LoVo (cell line): ENCODE measurements at regions not wholly inside any gene's neighbourhood (a gene's known extent, or its start where the extent isn't known, plus 50 kb on each side); places are given as distances from the start of the nearest gene placed in this dataset.

Experiments used
- DNase-seq: peaks from one replicate; pipeline ENCODE4 v3.0.0-alpha.2; 2016; ENCODE audit warnings: low spot score

GRCh38 chr16:50955311-50955710 lies 195.8 kb downstream of the SALL1 start:
- DNase-seq, result no peak

- DNase-seq, result no peak
Measured at GRCh38 chr16:50954469-50954868, 196.6 kb downstream of the SALL1 start.

DNA sequence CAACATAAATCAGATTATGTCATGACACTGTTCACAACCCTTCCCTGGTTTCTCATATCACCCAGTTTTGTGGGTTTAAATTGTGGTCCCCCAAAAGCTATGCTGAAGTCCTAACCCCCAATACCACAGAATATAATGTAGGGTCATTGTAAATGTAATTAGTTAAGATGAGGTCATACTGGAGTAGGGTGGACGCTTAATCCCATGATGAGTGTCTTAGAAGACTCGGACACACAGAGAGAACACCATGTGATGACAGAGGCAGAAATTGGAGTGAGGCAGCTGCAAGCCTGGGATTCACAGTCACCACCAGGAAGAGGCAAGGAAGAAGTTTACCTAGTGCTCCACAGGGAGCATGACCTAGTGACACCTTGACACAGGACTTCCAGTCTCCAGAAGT lies 197.8 kb downstream of the SALL1 start:
- no peak for DNase-seq

DNA sequence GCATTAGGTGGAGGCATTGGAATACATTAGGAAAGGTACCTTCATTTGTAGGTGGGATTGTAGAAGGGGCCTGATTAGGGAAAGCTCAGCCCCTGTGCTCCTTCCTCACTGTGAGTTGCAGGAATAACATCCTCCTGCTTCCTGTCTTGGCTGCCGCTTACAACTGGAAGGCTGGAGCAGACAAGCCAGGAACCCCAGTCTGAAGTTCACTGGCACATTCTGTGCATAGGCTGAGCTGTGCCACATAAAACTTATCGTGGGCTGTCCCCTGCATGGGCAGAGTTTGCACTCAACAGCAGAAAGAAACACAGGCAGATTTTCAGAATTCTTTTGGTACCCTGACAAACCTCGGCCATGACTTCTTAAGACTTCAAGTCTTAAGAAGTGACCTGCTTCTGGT lies 200.1 kb downstream of the SALL1 start:
- no peak for DNase-seq

DNA sequence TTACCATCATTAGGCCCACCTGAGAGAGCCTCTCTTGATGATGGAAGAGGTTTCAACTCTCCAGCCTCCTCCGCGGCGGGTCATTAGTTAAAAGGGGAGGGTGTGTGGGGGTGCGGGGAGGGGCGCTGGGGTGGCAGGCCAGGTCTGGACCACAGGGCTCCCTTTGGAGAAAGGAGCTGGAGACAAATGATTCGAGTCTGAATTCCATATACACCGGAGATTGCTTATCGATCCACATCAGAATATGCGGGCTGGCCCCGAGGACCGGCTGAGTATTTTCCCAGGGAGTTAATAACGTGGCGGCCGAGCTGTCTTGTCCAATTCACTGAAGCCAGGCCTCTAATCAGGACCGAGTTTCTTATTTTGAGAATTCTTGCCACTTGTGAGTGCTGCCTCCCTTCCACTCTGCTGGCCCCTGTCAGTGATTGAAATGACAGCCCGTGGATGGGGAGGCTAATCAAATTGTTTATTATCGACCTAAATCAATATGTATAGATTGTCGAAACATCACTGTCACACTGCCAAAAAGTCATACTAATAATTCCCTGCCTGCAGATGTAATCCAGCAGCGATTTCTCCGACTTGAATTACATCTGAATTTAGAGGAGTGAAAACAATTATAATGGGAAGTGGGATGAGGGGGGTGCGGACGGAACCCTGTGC lies 202.7 kb downstream of the SALL1 start:
- no peak for DNase-seq

GRCh38 chr16:50947826-50948225 lies 203.2 kb downstream of the SALL1 start:
- DNase-seq, result no peak

GRCh38 chr16:50946606-50947005 lies 204.5 kb downstream of the SALL1 start:
- DNase-seq, result no peak

DNA sequence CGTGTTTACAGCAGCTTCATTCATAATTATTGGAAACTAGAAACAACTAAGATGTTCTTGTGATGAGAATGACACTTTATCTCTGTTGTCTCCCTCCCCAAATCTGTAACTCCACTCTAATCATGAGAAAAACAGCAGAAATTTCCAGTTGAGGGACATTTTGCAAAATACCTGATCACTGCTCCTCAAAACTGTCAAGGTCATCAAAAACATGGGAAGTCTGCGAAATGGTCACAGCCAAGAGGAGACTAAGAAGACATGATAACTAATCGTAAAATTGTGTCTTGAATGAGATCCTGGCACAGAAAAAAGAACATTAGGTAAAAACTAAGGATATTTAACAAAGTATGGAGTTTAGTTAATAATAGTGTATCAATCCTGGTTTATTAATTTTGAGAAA lies 204.2 kb downstream of the CYLD start:
- DNase-seq, result no peak

GRCh38 chr16:50945171-50945570 lies 203.3 kb downstream of the CYLD start:
- DNase-seq, result no peak

DNA sequence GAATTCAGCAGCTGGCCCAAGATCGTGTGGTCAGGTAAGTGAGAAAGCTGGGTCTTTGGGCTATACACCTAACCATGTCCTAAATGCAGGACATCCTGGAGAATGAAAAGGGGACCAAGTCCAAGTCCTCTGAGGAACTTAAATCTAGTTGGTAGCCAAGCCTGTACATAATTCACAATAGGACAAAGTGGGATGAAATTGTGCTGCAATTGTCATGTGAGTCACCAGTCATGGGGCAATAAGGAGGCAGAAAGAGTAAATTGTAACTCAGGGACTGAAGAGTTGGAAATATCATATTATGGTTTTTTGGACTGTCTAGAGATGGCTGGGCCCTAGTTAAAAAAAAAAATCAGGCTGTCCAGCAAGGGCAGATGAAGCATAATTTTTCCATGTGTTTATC lies 202.6 kb downstream of the CYLD start:
- DNase-seq, result no peak

GRCh38 chr16:50944033-50944432 lies 202.1 kb downstream of the CYLD start:
- DNase-seq, result no peak

DNA sequence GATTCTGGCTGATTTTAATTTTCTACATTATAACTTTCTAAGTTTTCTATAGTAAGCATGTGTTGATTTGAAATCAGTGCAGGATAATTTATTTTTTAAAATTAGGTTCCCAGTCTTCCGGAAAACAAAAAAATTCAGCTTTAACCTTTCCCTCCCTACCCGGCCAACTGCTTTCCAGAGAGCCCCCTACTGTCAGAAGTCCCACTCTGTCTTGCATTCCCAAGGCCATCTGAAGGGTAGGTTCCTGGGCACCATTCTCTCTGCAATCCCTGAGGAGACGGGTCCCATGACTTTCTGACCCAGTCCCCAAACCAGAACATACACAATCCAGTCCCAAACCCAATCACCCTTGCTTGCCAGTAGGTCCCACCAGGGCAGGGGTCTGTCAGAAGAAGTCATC lies 200.3 kb downstream of the CYLD start:
- no peak for DNase-seq

DNA sequence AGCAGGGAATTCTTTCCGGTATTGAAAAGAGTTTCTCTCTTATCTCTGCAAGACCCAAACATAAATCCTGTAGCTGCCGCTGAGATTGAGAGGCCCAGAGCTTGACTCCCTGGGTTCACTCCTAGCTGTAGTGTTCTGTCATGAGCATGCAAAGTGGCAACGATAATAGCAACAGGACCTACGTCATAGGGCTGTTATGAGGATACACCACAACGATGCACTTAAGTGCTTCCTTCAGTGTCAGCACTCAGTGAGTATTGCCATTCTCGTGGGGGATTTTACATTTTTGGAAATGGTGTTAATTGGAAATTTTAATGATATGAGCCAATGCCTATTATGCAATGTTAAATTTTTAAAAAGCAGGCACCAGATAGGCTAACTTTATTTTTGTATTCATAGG lies 199.8 kb downstream of the CYLD start:
- DNase-seq, result no peak

- no peak for DNase-seq
Measured at GRCh38 chr16:50940275-50940854, 198.5 kb downstream of the CYLD start.

GRCh38 chr16:50939356-50939755 lies 197.5 kb downstream of the CYLD start:
- DNase-seq, result no peak

DNA sequence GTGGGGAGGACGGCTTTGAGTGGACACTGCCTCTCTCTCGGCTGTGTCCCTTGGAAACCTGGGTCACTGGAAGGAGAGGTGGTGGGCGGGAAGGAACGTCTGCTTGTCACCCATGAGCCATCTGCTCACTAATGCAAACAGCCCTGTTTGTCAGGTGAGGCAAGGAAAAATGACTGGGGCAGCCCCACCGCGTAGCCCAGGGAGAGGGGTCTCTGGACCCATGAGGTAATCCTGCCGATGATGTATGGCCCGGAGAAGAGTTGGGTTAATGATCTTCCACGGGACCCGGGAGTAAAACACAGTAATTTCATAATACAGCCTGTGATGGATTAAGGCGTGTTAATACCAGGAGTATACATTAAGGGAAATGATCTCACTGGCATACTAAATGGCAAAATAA lies 197.0 kb downstream of the CYLD start:
- no peak for DNase-seq

- no peak for DNase-seq
Measured at GRCh38 chr16:50933262-50933661, 191.4 kb downstream of the CYLD start.

DNA sequence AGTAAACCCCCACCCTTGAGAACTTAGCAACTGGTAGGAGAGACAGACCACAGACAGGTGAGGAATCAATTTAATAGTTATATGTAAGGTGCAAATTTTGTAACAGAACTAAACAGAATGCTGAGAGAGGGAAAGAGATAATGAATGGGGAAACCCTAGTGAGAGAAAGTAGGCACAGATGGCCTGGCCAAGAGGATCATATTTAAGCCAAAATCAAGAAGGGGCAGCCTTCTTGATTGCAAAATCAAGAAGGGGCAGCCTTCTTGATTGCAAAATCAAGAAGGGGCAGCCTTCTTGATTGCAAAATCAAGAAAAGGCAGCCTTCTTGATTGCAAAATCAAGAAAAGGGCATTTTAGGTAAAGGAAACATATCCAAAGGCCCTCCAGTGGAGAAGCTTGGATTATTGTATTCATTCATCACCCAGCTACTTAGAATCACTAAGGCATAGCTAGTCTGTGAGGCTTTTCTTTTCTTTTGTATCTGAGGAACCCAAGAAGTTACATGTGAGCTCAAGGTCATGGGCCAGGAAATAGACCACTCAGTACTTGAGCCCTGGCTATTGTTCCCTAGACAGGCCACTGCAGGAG lies 190.6 kb downstream of the CYLD start:
- DNase-seq, result no peak

- no peak for DNase-seq
Measured at GRCh38 chr16:50928065-50928464, 186.2 kb downstream of the CYLD start.

GRCh38 chr16:50925758-50926357 lies 184.0 kb downstream of the CYLD start:
- DNase-seq, result no peak

- no peak for DNase-seq
Measured at GRCh38 chr16:50924759-50925545, 183.1 kb downstream of the CYLD start.

- no peak for DNase-seq
Measured at GRCh38 chr16:50917950-50918703, 176.2 kb downstream of the CYLD start.
